Brain microvascular endothelial cell (primary cell): ENCODE measurements at regions not wholly inside any gene's neighbourhood (a gene's known extent, or its start where the extent isn't known, plus 50 kb on each side); places are given as distances from the start of the nearest gene placed in this dataset.

Experiments
- DNase-seq: peaks from one replicate; pipeline ENCODE4 v3.0.0-alpha.2; 2020
- H3K27ac ChIP-seq: fragments of 250-450 bp; sonication (Bioruptor Pico); 2 replicates; pipeline ENCODE4 v1.5.1; 2020; ENCODE audit warnings: mild to moderate bottlenecking, moderate library complexity
- H3K27me3 ChIP-seq: fragments of 250-450 bp; sonication (Bioruptor Pico); replicated peaks from 2 replicates; pipeline ENCODE4 v1.5.1; 2020; ENCODE audit warnings: mild to moderate bottlenecking
- H3K36me3 ChIP-seq: fragments of 250-450 bp; sonication (Bioruptor Pico); replicated peaks from 2 replicates; pipeline ENCODE4 v1.5.1; 2020; ENCODE audit warnings: mild to moderate bottlenecking
- H3K4me3 ChIP-seq: 2 replicates; pipeline ENCODE4 v1.5.1; 2011; ENCODE audit warnings: low read depth, mild to moderate bottlenecking, control low read depth, low read length, moderate library complexity
- CTCF ChIP-seq: IDR thresholded peaks from 2 replicates; pipeline ENCODE4 v1.5.1; 2011; ENCODE audit warnings: low read depth, mild to moderate bottlenecking, moderate library complexity, low read length, control low read depth, inconsistent platforms; ENCODE audit errors: missing control alignments
- in situ Hi-C: cut with HindIII; loops from 2 replicates; pipeline ENCODE4 v1.10.0; 2017; ENCODE audit warnings: low sequenced_read_pairs, low pct_ligation_motif_present

DNA sequence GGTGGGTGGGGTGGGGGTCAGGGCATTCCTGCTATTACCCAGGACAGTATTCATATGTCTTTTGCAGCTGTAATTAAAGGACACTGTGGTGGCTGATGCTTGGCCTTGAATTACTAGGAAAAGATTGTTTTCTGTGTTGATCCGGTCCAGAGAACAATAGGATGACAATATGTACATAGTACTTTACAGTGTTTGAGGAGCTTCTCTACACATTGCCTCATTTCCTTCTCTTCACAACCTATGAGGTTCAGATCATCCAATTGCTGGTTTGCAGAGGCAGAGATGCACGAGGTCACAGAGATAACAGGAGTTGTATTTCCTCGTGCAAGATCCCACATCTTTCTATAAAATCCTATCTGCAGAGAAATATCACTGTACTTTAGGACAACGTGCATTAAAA lies 119.5 kb downstream of the LIPG start:
- no peak for DNase-seq
- no peak overlapping the region for H3K4me3 ChIP-seq
- TF ChIP-seq CTCF = no peak
- H3K27me3 ChIP-seq = no peaks in the 10 kb centered on the region
- in situ Hi-C loops = no loop called here
- no peak overlapping the region for H3K27ac ChIP-seq
- no peaks in the 10 kb centered on the region for H3K36me3 ChIP-seq

- H3K27ac ChIP-seq = no peak overlapping the region
- DNase-seq = no peak
- no peak for TF ChIP-seq CTCF
- no peak overlapping the region for H3K4me3 ChIP-seq
- no peaks in the 10 kb centered on the region for H3K36me3 ChIP-seq
- H3K27me3 ChIP-seq = no peaks in the 10 kb centered on the region
- in situ Hi-C loops = no loop called here
Observed at GRCh38 chr18:49678440-49678839, 116.6 kb downstream of the LIPG start.

DNA sequence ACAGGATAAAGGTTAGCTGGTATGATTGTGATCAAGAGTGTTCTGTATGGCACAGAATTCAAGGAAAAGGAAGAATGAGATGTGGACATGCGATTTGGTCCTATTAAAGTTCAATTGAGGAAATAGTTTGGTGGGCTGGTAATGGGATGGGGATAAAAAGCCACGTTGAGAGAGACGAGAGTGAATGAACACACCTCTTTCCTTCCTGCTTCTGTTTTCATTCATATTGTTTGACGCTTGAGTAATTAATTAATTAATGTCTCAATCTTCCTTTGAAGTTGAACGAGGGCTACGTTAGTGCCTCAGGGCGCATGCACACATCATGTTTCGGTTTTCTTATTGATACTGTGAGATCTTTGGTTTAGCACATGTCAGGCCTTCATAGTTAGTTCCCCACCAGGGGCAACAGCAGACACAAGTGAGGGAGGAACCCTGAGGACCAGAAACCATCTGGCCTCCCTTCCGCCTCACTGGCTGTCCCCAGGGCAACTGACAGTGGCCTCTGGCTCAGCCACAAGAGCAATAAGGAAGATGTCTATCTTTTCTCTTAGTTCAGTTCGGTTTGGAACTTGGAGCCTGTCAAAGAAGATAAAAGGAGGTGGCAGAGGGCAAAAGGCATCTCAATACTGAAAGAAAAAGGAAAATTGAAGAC lies 116.0 kb downstream of the LIPG start:
- no peak for DNase-seq
- Histone ChIP-seq H3K36me3 (no peaks in the 10 kb centered on the region), H3K27me3 (no peaks in the 10 kb centered on the region), H3K27ac (no peak overlapping the region), H3K4me3 (no peak overlapping the region)
- TF ChIP-seq CTCF = no peak
- in situ Hi-C loops = no loop called here

GRCh38 chr18:49677081-49677480 lies 115.2 kb downstream of the LIPG start:
- no peak for TF ChIP-seq CTCF
- H3K27me3 ChIP-seq = no peaks in the 10 kb centered on the region
- in situ Hi-C loops = no loop called here
- no peak overlapping the region for H3K4me3 ChIP-seq
- DNase-seq = no peak
- H3K27ac ChIP-seq = no peak overlapping the region
- no peaks in the 10 kb centered on the region for H3K36me3 ChIP-seq

- no peak for TF ChIP-seq CTCF
- no peak overlapping the region for H3K27ac ChIP-seq
- in situ Hi-C loops = no loop called here
- no peak overlapping the region for H3K4me3 ChIP-seq
- H3K36me3 ChIP-seq = no peaks in the 10 kb centered on the region
- DNase-seq = no peak
- H3K27me3 ChIP-seq = no peaks in the 10 kb centered on the region
Observed at GRCh38 chr18:49673281-49673680, 111.4 kb downstream of the LIPG start.

- in situ Hi-C loops = no loop called here
- H3K36me3 ChIP-seq = no peaks in the 10 kb centered on the region
- H3K27me3 ChIP-seq = no peaks in the 10 kb centered on the region
- H3K4me3 ChIP-seq = no peak overlapping the region
- TF ChIP-seq CTCF = no peak
- no peak for DNase-seq
- no peak overlapping the region for H3K27ac ChIP-seq
Observed at GRCh38 chr18:49672853-49673252, 111.0 kb downstream of the LIPG start.
